Uterus (tissue), 3 donors: ENCODE measurements at regions not wholly inside any gene's neighbourhood (a gene's known extent, or its start where the extent isn't known, plus 50 kb on each side); places are given as distances from the start of the nearest gene placed in this dataset.
A peak's percentile ranks its signal among the peaks of the same experiment; 100 is the strongest.

Experiments used
- DNase-seq, 2 donors: peaks; one replicate each; pipeline ENCODE4 v3.0.0-alpha.2; 2019 to 2020
- H3K27ac ChIP-seq, 2 donors: fragments of 200-600 bp; sonication (generic); 1 replicate in 1 of 2; 2 replicates in 1 of 2; pipeline ENCODE4 v1.5.1; 2016 to 2018
- H3K27me3 ChIP-seq, 2 donors: fragments of 200-600 bp; sonication (generic); one replicate each; pipeline ENCODE4 v1.5.1; 2018 to 2019; ENCODE audit warnings: control low read depth in 1 of 2
- H3K36me3 ChIP-seq, 2 donors: fragments of 200-600 bp; sonication (generic); one replicate each; pipeline ENCODE4 v1.5.1; 2019; ENCODE audit warnings: control low read depth in 1 of 2
- H3K4me1 ChIP-seq, 2 donors: fragments of 200-600 bp; sonication (generic); one replicate each; pipeline ENCODE4 v1.5.1; 2018 to 2019; ENCODE audit warnings: control low read depth in 1 of 2
- H3K4me3 ChIP-seq, 2 donors: fragments of 200-600 bp; sonication (generic); 1 replicate in 1 of 2; 2 replicates in 1 of 2; pipeline ENCODE4 v1.5.1; 2018 to 2019; ENCODE audit warnings: mild to moderate bottlenecking in 1 of 2
- H3K9me3 ChIP-seq, 2 donors: fragments of 200-600 bp; sonication (generic); one replicate each; pipeline ENCODE4 v1.5.1; 2019; ENCODE audit warnings: control low read depth in 1 of 2
- POLR2A ChIP-seq, 2 donors: fragments of 450-650 bp; IDR thresholded peaks; one replicate each; pipeline ENCODE4 v1.6.1; 2016; ENCODE audit warnings: antibody characterized with exemption in 2 of 2, mild to moderate bottlenecking in 1 of 2, moderate library complexity in 1 of 2
- intact Hi-C: fragments of 100-400 bp; cut with DNase I; formaldehyde crosslinking; loops from one replicate; pipeline ENCODE4 v1.15.1; 2023; ENCODE audit warnings: low total_unique reads
- TF ChIP-seq, protein P1 (sequence below), 4 experiments: fragments of 200-600 bp in 2 of 4; fragments of 450-650 bp in 2 of 4; sonication (generic) in 2 of 4; IDR thresholded peaks; one replicate each; pipeline ENCODE4 v1.5.1; 2016 to 2019; ENCODE audit warnings: antibody characterized with exemption in 4 of 4, mild to moderate bottlenecking in 2 of 4, moderate library complexity in 1 of 4
- donor health status: DM: yes; HTN: yes; CAD: no.

- H3K9me3 ChIP-seq, result no peaks in the 10 kb centered on the region
- TF ChIP-seq, protein P1, sequence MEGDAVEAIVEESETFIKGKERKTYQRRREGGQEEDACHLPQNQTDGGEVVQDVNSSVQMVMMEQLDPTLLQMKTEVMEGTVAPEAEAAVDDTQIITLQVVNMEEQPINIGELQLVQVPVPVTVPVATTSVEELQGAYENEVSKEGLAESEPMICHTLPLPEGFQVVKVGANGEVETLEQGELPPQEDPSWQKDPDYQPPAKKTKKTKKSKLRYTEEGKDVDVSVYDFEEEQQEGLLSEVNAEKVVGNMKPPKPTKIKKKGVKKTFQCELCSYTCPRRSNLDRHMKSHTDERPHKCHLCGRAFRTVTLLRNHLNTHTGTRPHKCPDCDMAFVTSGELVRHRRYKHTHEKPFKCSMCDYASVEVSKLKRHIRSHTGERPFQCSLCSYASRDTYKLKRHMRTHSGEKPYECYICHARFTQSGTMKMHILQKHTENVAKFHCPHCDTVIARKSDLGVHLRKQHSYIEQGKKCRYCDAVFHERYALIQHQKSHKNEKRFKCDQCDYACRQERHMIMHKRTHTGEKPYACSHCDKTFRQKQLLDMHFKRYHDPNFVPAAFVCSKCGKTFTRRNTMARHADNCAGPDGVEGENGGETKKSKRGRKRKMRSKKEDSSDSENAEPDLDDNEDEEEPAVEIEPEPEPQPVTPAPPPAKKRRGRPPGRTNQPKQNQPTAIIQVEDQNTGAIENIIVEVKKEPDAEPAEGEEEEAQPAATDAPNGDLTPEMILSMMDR (IDR thresholded peaks at IDR 0.05), result no peak
- TF ChIP-seq POLR2A (IDR thresholded peaks at IDR 0.05), result no peak
- no peaks in the 10 kb centered on the region for H3K36me3 ChIP-seq
- no peak overlapping the region for H3K4me3 ChIP-seq
- no peaks in the 10 kb centered on the region for H3K27me3 ChIP-seq
- no peak overlapping the region for H3K27ac ChIP-seq
- intact Hi-C loops, result no loop called here
- DNase-seq, result no peak
- H3K4me1 ChIP-seq, result peaks cover 0 to 8% of the 10 kb centered on the region in 2 donors
Measured at GRCh38 chr9:110064803-110065202, 143.2 kb downstream of the C9orf152 start.

- DNase-seq, result no peak
- peak overlapping the region in 1 of 2 donors; percentile 44 for H3K27ac ChIP-seq
- no peaks in the 10 kb centered on the region for H3K9me3 ChIP-seq
- no peak overlapping the region for H3K4me3 ChIP-seq
- intact Hi-C loops, result no loop called here
- TF ChIP-seq, protein P1 (IDR thresholded peaks at IDR 0.05), result no peak
- TF ChIP-seq POLR2A (IDR thresholded peaks at IDR 0.05), result no peak
- H3K4me1 ChIP-seq, result peaks cover 0 to 8% of the 10 kb centered on the region in 2 donors
- H3K36me3 ChIP-seq, result no peaks in the 10 kb centered on the region
- H3K27me3 ChIP-seq, result no peaks in the 10 kb centered on the region
Measured at GRCh38 chr9:110065532-110065931, 142.4 kb downstream of the C9orf152 start.

DNA sequence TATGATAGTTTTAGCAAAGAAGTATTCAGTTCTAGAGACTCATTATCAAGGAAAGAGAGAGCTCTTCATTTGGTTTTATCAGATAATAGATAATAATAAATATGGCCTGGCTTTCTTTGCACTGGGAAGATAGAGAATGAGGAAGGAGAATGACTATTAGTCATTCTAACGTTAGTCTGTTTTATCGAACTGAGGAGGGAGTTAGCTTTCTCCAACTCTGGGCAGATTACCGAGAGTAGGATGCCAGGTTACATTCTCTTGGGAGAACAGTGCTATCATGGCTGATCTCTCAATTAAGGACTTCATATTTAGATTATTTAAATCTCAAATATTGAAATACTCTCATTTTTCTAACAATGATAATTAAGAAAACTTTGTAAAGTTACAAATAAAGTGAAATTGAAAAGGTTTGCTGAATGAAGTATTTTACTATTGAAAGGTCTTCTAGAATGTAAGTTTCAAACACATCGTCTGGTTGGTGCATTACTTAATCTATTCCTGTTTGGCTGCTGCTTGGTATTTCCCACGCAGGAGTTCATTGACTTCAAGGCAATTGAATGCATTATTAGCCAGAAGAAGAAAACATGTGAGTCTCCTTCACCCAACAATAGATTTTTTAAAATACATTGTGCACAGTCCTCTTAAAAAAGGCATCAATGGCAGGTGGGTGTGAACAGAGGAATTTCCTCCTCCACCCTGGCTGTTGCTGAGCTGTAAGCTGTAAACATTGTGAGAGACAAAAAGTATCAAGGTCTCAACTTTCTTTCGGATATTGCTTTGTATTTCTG is 140.8 kb downstream of the C9orf152 start:
- H3K27ac ChIP-seq, result peak overlapping the region; percentile 7 to 44

GRCh38 chr9:110068212-110068611 is 139.7 kb downstream of the C9orf152 start:
- Histone ChIP-seq H3K4me1 (peaks cover 0 to 8% of the 10 kb centered on the region in 2 donors), H3K36me3 (no peaks in the 10 kb centered on the region), H3K4me3 (no peak overlapping the region), H3K27ac (peak overlapping the region; percentile 6 to 44), H3K27me3 (no peaks in the 10 kb centered on the region), H3K9me3 (no peaks in the 10 kb centered on the region)
- no peak for DNase-seq
- TF ChIP-seq, protein P1 (IDR thresholded peaks at IDR 0.05), result no peak
- TF ChIP-seq POLR2A (IDR thresholded peaks at IDR 0.05), result no peak
- intact Hi-C loops, result no loop called here

More for the DNA sequence above, 140.8 kb downstream of the C9orf152 start:
- H3K4me1 ChIP-seq, result peaks cover 0 to 8% of the 10 kb centered on the region in 2 donors
- no peaks in the 10 kb centered on the region for H3K36me3 ChIP-seq
- H3K9me3 ChIP-seq, result no peaks in the 10 kb centered on the region
- no peak for DNase-seq
- TF ChIP-seq POLR2A (IDR thresholded peaks at IDR 0.05), result no peak
- TF ChIP-seq, protein P1 (IDR thresholded peaks at IDR 0.05), result no peak
- intact Hi-C loops, result no loop called here
- no peak overlapping the region for H3K4me3 ChIP-seq
- H3K27me3 ChIP-seq, result no peaks in the 10 kb centered on the region
